ENCODE measurements at regions not wholly inside any gene's neighbourhood (a gene's known extent, or its start where the extent isn't known, plus 50 kb on each side); places are given as distances from the start of the nearest gene placed in this dataset.

- no peak for TF ChIP-seq POLR2AphosphoS5 (IDR thresholded peaks at IDR 0.05; ENCODE audit: borderline replicate concordance, low read depth, low read length)
- no peak for TF ChIP-seq EZH2 (IDR thresholded peaks at IDR 0.05)
Observed at GRCh38 chr5:58191443-58191842, 268.4 kb downstream of the PLK2 start.

Measured in SK-N-MC (cell line).